ENCODE measurements at regions not wholly inside any gene's neighbourhood (a gene's known extent, or its start where the extent isn't known, plus 50 kb on each side); places are given as distances from the start of the nearest gene placed in this dataset.

DNA sequence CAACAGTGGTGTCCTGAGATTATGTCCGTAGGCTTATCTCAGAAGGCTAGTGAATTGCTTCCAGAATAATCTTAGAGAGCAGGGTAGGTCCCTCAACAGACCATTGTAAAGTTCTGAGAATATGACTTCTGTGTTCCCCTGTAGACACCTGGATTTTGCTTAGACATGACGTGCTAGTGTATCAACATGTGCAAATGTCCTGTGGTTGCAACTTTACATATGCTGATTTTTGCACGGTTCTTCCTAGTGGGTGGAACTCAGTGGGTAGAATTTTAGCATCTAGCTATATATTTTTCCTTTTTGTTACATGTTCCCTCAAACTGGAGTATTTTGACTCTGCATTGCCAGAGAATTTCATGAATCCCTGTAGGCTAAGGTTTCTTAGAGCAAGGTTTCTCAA lies 459.2 kb downstream of the RNF144B start:
- no peak for TF ChIP-seq POLR2A (IDR thresholded peaks at IDR 0.05; ENCODE audit: low read depth, low read length)
- no peak for TF ChIP-seq PAX5 (IDR thresholded peaks at IDR 0.05; ENCODE audit: insufficient read depth, low read length, severe bottlenecking)
- TF ChIP-seq POLR2AphosphoS5 (IDR thresholded peaks at IDR 0.05; ENCODE audit: low read depth, low read length), result no peak
- TF ChIP-seq TAF1 (IDR thresholded peaks at IDR 0.05; ENCODE audit: low read depth, low read length), result no peak
